DMS79 treated with DMSO at 0.1 percent for 48 hours (cell line): ENCODE measurements at regions not wholly inside any gene's neighbourhood (a gene's known extent, or its start where the extent isn't known, plus 50 kb on each side); places are given as distances from the start of the nearest gene placed in this dataset.

ENCODE experiments used
- DNase-seq: peaks from one replicate; lab custom pipeline; 2025; lab: John Stamatoyannopoulos, UW

- no peak for DNase-seq
Measured at GRCh38 chr6:50217841-50218240, 168.1 kb upstream of the DEFB112 start.

DNA sequence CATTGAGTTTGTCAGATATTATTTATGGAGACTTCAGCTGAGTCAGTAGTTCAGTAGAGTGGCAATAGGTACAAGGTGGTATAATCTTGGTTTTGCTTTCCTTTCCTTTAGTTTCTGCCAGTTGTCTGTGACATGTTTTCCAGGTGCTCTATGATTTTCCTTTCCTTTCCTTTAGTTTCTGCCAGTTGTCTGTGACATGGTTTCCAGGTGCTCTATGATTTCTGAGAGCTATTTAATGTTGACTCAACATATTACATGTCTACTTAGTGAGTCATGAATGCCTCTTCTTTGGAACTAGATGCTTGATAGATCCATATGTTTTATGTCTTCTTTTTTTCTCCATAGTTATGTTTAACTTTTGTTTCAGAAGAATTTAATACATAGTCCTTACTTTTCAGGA lies 186.4 kb upstream of the DEFB112 start:
- DNase-seq = no peak

- DNase-seq = no peak
Measured at GRCh38 chr6:50239853-50240252, 190.1 kb upstream of the DEFB112 start.

DNA sequence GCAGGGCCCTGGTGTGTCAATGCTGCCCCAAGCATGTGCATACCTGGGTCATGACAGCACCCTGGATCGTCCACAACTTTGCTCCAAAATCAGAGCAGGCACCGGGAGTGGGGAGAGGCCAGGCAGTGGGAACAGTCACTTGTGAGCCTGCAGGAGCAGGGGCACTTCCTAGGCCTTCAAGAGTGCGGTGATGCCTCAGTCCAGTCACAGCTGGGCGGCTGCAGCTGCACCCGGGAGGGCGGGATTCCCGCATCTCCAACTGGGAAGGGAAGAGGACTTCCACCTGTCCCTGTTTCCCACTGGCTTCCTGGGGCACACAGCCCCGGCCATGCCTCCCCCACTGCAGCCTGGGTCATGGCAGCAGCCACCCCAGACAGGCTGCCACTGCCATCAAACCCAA lies 191.3 kb upstream of the DEFB112 start:
- no peak for DNase-seq

DNA sequence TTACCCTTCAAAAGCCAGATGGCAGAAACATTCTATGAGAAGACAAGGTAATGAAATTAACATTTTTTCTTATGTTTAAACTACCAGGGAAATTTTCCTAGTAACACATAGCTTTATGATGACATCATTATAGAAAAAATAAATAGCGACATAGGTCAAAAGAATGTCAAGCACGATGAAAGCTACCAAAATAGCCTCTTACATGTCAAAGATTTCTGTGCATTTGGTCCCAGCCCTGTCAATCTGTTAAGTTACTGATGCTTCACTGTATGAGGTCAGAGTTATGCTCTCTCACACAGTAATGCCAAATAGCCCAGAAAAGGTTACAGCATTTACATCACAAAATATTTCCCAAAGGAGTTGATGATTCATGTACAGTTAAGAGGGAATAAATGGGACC lies 199.8 kb upstream of the DEFB112 start:
- no peak for DNase-seq

GRCh38 chr6:50257322-50257721 lies 207.6 kb upstream of the DEFB112 start:
- no peak for DNase-seq

GRCh38 chr6:50259903-50260302 lies 210.2 kb upstream of the DEFB112 start:
- no peak for DNase-seq

DNA sequence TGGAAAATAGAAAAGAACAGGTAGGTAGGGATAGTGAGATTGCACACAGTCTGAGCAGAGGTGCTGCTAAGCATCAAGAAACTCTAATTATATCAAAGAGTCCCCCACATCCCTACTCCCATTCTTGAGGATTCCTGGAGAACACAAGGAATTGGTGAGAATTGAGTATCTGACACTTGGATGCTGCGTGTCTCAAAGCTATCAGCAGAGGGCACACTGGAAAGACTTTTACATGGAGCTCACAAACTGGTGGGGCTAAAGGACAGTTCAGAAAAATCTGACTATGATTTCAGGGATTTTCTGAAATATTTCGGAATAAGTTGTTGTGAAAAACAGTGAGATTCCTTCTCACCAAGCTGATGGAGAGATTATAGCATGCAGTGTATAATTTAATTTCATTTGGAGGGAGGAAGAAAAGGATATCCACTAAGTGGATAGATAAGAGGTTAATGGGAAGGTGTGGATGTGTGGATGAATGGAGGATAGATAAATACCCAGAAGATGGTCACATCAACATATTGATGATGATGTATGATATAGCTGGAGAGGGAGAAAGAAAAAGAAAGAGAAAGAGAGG lies 215.4 kb upstream of the DEFB112 start:
- DNase-seq = no peak

GRCh38 chr6:50270415-50270814 lies 220.7 kb upstream of the DEFB112 start:
- no peak for DNase-seq

DNA sequence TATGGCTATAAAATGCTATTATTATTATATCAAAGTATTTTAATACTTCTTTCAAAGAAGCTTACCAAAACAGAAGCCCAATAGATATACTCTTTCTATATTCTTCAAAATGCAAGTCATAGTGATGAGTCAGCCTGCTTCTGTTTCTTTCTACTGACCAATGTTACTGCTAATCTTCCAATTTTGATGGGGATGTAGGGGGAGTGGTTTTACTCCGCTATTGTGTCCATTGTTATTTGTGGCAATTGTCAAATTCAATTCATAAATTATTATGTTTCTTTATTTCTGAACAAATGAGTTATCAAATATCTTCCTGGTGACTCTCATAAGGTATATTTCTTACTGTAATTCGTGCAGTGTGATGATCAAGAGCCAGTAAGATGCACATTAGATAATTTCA lies 221.5 kb upstream of the DEFB112 start:
- DNase-seq = no peak

DNA sequence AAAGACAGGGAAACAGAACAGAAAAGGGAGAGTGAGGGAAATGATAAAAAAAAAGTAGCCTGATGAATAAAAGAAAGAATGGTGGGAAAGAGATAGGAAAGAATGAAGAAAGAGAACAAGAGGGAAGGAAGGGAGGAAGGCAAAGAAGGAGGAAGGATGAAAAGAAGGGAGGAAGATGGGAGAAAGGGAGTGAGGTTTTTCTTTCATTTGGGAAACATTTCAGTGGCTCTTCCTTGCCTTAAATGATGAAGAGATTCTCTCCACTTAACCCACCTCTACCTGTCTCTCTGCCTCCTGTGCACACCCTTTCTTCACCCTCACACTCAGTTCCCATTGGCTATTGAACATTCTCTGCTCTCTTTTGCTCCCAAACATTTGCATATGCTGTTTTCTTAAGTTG lies 222.1 kb upstream of the DEFB112 start:
- no peak for DNase-seq

DNA sequence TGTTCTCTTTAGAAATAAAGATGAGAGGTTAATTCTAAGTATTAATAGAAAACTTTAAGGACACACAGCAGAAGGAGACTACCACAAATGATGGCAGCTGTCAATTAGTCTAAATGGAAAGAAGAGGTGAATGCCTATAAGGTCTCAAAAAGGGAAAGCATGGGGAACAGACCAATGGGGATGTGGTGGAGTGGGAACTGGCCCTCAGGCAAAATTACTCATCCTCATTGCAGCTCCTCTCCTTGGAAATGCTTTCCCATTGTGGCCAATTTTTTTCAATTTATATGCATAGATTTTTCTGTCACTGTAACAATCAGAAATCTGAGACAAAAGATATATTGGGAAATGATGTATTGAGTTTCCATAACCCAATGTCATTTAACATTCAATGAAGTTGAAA lies 222.9 kb upstream of the DEFB112 start:
- DNase-seq = no peak

GRCh38 chr6:50276771-50277261 lies 227.1 kb upstream of the DEFB112 start:
- DNase-seq = no peak

DNA sequence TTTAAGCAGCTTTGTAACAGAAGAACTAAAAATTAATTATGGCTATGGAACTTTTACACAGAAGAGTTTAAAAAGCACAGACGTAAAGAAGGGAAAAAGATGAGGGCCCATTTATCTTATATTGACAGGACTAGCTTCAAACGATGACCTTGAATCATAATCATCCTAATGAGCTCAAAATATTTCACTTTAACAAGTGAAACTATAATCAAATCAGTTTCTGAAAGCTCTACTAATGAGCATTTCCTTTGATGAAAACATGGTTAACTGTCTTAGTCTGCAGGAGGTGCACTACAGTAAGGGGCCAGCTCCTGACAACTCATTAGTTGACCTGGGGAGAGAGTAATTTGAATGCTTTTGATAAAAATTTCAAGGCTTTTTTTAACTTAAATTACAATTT lies 228.0 kb upstream of the DEFB112 start:
- DNase-seq = no peak

DNA sequence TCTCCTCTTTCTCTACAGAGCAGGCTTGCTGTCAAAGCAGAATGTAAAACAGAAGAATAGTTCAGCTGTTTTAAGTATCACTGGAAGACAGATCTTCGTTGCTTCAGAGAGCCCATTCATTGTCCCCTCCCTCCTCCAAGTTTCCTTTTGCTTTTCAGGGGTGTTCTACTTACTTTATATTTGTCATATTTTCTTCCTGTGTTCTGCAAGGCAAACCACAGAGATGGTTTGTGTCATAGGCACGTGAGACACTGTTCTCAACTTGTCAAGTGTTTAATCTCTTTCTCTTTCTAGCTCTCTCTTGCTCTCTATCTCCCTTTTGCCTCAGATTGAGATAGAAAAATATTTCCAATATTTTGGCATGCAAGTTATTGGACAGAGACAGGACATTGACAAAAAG lies 228.9 kb upstream of the DEFB112 start:
- no peak for DNase-seq

DNA sequence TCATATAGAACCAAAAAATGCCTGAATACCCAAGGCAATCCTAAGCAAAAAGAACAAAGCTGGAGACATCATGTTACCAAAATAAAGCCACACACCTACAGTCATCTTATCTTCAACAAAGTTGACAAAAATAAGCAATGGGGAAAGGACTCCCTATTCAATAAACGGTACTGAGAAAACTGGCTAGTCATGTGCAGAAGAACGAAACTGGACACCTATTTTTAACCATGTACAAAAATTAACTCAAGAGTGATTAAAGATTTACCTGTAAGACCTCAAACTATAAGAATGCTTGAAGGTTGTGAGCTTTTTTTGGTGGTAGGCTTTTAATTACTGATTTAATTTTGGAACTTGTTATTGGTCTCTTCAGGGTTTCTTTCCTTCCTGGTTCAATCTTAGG lies 236.0 kb upstream of the DEFB112 start:
- DNase-seq = no peak

DNA sequence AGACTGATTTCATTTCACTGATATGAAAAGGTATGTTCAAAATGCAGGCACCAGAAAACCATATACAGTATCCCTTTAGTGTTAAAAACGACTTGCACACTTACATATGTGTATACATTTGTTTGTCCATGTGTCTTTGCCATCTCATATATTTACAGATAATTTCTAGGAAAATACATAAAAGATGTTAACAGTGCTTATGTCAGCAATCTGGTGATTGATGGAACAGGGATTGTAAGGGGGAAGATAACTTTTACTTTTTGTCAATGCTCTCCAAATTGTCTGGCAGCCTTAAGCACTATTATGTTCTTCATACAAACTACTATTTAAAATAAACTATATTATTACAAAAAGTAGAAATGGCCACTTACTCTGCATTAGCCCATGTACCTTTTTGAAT lies 238.5 kb upstream of the DEFB112 start:
- no peak for DNase-seq

- no peak for DNase-seq
Measured at GRCh38 chr6:50288881-50289280, 239.2 kb upstream of the DEFB112 start.

GRCh38 chr6:50289366-50289765 lies 239.6 kb upstream of the DEFB112 start:
- DNase-seq = no peak

DNA sequence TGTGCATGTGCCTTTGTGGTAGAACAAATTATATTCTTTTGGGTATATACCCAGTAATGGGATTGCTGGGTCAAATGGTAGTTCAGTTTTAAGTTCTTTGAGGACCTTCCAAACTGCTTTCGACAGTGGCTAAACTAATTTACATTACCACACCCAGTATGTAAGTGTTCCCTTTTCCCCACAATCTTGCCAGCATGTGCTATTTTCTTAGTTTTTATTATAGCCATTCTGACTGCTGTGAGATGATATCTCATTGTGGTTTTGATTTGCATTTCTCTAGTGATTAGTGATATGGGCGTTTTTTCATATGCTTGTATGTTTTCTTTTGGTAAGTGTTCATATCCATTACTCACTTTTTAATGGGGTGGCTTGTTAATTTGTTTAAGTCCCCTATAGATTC lies 251.6 kb upstream of the DEFB112 start:
- DNase-seq = no peak

- no peak for DNase-seq
Measured at GRCh38 chr6:50305660-50306059, 255.9 kb upstream of the DEFB112 start.

- DNase-seq = no peak
Measured at GRCh38 chr6:50318536-50318935, 268.8 kb upstream of the DEFB112 start.

GRCh38 chr6:50330347-50330746 lies 280.6 kb upstream of the DEFB112 start:
- DNase-seq = no peak

- DNase-seq = no peak
Measured at GRCh38 chr6:50330963-50331362, 281.2 kb upstream of the DEFB112 start.

DNA sequence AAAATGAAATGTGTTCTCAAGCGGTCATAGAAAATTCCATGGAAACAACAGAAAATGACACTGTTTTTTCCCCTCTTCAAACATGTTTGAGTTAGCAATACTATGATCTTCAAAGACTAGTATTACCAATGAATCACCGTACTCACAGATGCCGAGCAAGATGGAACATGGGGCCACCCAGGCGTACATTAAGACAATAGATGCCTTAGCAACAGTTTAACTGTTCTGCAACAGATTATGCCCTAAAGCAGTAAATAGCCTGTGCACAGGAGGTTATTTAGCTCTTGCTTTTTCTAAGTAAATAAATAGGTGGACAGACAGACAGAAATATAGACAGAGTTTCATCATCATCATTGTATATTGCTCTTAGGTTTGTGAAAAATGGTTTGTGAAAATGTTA lies 284.0 kb upstream of the DEFB112 start:
- no peak for DNase-seq
